ENCODE measurements at regions not wholly inside any gene's neighbourhood (a gene's known extent, or its start where the extent isn't known, plus 50 kb on each side); places are given as distances from the start of the nearest gene placed in this dataset.

- TF ChIP-seq CTCF (IDR thresholded peaks at IDR 0.05; ENCODE audit: control extremely low read depth in 1 of 3, insufficient read depth in 1 of 3, low read depth in 1 of 3, low read length in 3 of 3) (no peak), SP4 (IDR thresholded peaks at IDR 0.05; ENCODE audit: low read length) (no peak), BACH1 (IDR thresholded peaks at IDR 0.05; ENCODE audit: low read length) (no peak), SP2 (IDR thresholded peaks at IDR 0.05; ENCODE audit: low read length) (no peak), POLR2AphosphoS5 (IDR thresholded peaks at IDR 0.05; ENCODE audit: low read depth, low read length) (no peak)
Measured at GRCh38 chr3:18252578-18252977, 172.6 kb downstream of the SATB1 start.

Data from H1 (cell line).